Gastrocnemius medialis (tissue), 4 donors: ENCODE measurements at regions not wholly inside any gene's neighbourhood (a gene's known extent, or its start where the extent isn't known, plus 50 kb on each side); places are given as distances from the start of the nearest gene placed in this dataset.

Source experiments
- ATAC-seq, 2 donors: fragments of 150-250 bp; one replicate each; pipeline ENCODE4 v1.9.1; 2016
- DNase-seq, 2 donors: peaks; one replicate each; pipeline ENCODE4 v3.0.0-alpha.2; 2019
- H3K27ac ChIP-seq, 4 donors: fragments of 200-600 bp; sonication (generic); 1 replicate in 1 of 4; 2 replicates in 3 of 4; pipeline ENCODE4 v1.5.1; 2016 to 2018; ENCODE audit warnings: mild to moderate bottlenecking in 2 of 4, moderate library complexity in 1 of 4
- H3K27me3 ChIP-seq, 3 donors: fragments of 200-600 bp; sonication (generic) in 2 of 3; 1 replicate in 1 of 3; 2 replicates in 2 of 3; pipeline versions ENCODE4 v1.5.1 to v1.6.0; 2016 to 2019; ENCODE audit warnings: mild to moderate bottlenecking in 1 of 3, moderate library complexity in 1 of 3
- H3K36me3 ChIP-seq, 2 donors: fragments of 200-600 bp; sonication (generic) in 1 of 2; one replicate each; pipeline ENCODE4 v1.5.1; 2017 to 2018
- H3K4me1 ChIP-seq, 2 donors: fragments of 200-600 bp; sonication (generic) in 1 of 2; one replicate each; pipeline ENCODE4 v1.5.1; 2016 to 2017; ENCODE audit warnings: mild to moderate bottlenecking in 2 of 2
- H3K4me3 ChIP-seq, 4 donors: fragments of 200-600 bp; sonication (generic) in 3 of 4; 1 replicate in 1 of 4; 2 replicates in 3 of 4; pipeline ENCODE4 v1.5.1; 2016 to 2019; ENCODE audit warnings: mild to moderate bottlenecking in 2 of 4
- H3K9me3 ChIP-seq, 3 donors: fragments of 200-600 bp; sonication (generic) in 2 of 3; 1 replicate in 1 of 3; 2 replicates in 2 of 3; pipeline ENCODE4 v1.5.1; 2016 to 2019
- POLR2A ChIP-seq, 2 donors: fragments of 450-650 bp; IDR thresholded peaks; one replicate each; pipeline ENCODE4 v1.6.1; 2017; ENCODE audit warnings: antibody characterized with exemption in 2 of 2, mild to moderate bottlenecking in 2 of 2, moderate library complexity in 2 of 2
- in situ Hi-C, 4 donors: fragments of 200-750 bp; cut with MboI; loops; one replicate each; pipeline versions ENCODE4 v1.15.0 to v1.8.0; 2017; ENCODE audit warnings: low sequenced_read_pairs in 4 of 4
- intact Hi-C: fragments of 100-400 bp; cut with DNase I; formaldehyde crosslinking; loops from one replicate; pipeline ENCODE4 v1.15.1; 2023; ENCODE audit warnings: low total_unique reads
- TF ChIP-seq, protein P1 (sequence below), 5 experiments: fragments of 450-650 bp in 3 of 5; fragments of 200-600 bp in 2 of 5; sonication (generic) in 2 of 5; IDR thresholded peaks in 4 of 5; conservative IDR thresholded peaks in 1 of 5; 1 replicate in 4 of 5; 2 replicates in 1 of 5; pipeline ENCODE4 v1.5.1; 2016 to 2019; ENCODE audit warnings: antibody characterized with exemption in 5 of 5, mild to moderate bottlenecking in 3 of 5, moderate library complexity in 3 of 5

DNA sequence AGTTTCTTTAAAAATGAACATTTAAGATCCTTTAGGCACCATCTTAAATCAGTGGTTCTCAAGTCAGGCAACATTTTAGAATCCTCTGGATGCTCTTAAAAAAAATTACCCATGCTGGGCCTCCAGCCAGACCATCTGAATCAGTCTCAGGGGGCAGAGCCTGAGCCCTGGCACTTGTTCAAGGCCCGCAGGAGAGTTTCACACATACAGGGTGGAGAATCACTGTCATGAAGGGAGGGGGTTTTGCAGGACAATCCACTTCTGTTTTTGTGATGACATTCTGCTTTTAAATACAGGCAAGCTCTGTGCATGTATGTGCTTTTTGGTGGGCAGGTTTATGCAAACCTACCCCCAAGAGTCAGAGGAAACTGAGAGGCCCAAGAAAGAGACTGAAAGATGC is 268.6 kb downstream of the SEC23IP start:
- TF ChIP-seq, protein P1, sequence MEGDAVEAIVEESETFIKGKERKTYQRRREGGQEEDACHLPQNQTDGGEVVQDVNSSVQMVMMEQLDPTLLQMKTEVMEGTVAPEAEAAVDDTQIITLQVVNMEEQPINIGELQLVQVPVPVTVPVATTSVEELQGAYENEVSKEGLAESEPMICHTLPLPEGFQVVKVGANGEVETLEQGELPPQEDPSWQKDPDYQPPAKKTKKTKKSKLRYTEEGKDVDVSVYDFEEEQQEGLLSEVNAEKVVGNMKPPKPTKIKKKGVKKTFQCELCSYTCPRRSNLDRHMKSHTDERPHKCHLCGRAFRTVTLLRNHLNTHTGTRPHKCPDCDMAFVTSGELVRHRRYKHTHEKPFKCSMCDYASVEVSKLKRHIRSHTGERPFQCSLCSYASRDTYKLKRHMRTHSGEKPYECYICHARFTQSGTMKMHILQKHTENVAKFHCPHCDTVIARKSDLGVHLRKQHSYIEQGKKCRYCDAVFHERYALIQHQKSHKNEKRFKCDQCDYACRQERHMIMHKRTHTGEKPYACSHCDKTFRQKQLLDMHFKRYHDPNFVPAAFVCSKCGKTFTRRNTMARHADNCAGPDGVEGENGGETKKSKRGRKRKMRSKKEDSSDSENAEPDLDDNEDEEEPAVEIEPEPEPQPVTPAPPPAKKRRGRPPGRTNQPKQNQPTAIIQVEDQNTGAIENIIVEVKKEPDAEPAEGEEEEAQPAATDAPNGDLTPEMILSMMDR (IDR thresholded peaks at IDR 0.05 in 4 of 5, conservative IDR thresholded peaks at IDR 0.05 in 1 of 5) = no peak
- no peaks in the 10 kb centered on the region for H3K27me3 ChIP-seq
- DNase-seq (no peak), ATAC-seq (no peak)
- H3K9me3 ChIP-seq = no peaks in the 10 kb centered on the region
- intact Hi-C loops (no loop called here), in situ Hi-C loops (no loop called here)
- no peaks in the 10 kb centered on the region for H3K4me1 ChIP-seq
- no peaks in the 10 kb centered on the region for H3K36me3 ChIP-seq
- H3K27ac ChIP-seq = no peak overlapping the region
- H3K4me3 ChIP-seq = no peak overlapping the region

DNA sequence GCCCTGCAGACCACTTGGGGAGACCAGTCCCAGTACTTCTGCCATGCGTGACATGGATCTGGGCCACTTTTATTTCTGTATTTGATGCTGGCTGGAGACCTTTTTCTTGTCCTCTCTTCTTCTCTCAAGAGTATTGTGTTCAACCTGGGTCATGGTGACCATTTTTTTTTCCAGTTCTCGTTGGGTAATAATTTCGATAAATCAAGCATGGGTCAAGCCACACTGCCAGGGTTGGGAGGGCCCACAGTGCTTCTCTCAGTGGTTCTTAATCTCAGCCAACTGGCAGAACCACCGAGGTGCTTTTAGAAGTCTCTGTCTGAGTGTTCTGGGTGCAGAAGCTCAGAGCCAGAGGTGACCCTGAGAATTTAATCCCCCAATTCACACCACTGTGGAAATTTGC is 269.9 kb downstream of the SEC23IP start:
- no peak for ATAC-seq
- intact Hi-C loops = no loop called here
- H3K9me3 ChIP-seq = no peaks in the 10 kb centered on the region
- no peak for DNase-seq
- H3K27me3 ChIP-seq = no peaks in the 10 kb centered on the region
- in situ Hi-C loops = no loop called here
- no peaks in the 10 kb centered on the region for H3K4me1 ChIP-seq
- H3K4me3 ChIP-seq = no peak overlapping the region
- TF ChIP-seq, protein P1 (IDR thresholded peaks at IDR 0.05 in 4 of 5, conservative IDR thresholded peaks at IDR 0.05 in 1 of 5) = no peak
- TF ChIP-seq POLR2A (IDR thresholded peaks at IDR 0.05) = no peak
- H3K36me3 ChIP-seq = no peaks in the 10 kb centered on the region
- H3K27ac ChIP-seq = no peak overlapping the region

DNA sequence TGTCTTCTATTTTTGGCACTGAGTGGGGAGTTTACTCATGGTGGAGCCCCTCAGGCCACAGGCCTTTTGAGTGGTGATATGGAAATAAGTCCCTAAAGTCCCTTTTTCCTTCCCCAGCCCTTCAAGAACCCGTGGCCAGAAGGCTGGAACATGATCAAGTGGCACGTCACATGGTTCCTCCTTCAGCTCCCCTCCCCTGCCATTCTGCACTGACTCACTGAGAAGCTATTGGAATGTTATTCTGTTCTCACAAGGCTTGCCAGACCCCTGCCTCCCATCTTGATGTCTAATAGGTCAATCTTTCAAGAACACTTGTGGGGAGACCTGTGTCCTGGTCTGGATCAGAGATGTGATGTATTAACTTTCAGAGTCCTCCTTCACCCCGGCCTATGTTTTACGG is 279.8 kb downstream of the SEC23IP start:
- TF ChIP-seq POLR2A (IDR thresholded peaks at IDR 0.05) = no peak
- TF ChIP-seq, protein P1 (IDR thresholded peaks at IDR 0.05 in 4 of 5, conservative IDR thresholded peaks at IDR 0.05 in 1 of 5) = no peak
- Histone ChIP-seq H3K4me3 (no peak overlapping the region), H3K36me3 (no peaks in the 10 kb centered on the region), H3K4me1 (no peaks in the 10 kb centered on the region), H3K27ac (no peak overlapping the region), H3K27me3 (no peaks in the 10 kb centered on the region), H3K9me3 (no peaks in the 10 kb centered on the region)
- intact Hi-C loops = no loop called here
- in situ Hi-C loops = no loop called here
- ATAC-seq (no peak), DNase-seq (no peak)

DNA sequence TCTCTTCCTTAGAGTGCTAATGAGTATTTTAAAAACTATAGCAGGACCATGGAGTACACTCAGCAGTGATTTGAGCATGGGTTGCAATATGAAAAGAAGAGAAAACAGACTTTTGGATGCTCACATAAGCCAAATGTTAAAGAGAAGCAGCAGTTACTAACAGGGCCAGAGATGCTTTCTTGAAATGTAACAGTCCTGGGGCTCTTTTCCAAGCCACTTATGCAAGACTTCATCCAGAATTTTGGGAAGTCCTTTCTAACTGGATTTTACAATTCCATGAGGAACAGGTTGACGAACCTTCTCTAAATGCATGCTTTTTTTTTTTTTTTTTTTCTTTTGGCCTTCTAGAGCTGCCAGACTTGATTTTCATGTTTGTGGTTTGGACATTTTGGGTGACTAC is 282.0 kb downstream of the SEC23IP start:
- intact Hi-C loops = no loop called here
- no peaks in the 10 kb centered on the region for H3K9me3 ChIP-seq
- no peak for ATAC-seq

DNA sequence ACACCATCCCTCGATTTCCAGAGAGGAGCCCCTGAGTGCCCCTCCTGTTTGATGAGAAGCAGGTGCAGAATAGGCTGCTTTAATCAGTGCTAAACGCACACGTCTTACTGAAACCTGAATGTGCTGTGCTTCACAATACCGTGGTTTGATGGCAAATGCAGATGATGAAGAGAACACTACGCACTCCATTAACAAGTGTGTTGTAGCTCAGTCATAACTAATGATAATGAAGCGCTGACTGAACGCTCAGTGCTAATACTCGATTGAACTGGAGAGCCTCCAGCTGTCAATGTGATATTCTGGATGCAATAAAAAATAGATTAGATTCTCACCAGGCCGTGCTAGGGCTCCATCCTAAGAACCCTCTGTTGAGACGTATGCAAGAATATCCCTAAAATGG is 279.7 kb upstream of the PLPP4 start:
- in situ Hi-C loops = no loop called here
- H3K27me3 ChIP-seq = no peaks in the 10 kb centered on the region
- intact Hi-C loops = no loop called here
- no peak for TF ChIP-seq POLR2A (IDR thresholded peaks at IDR 0.05)
- TF ChIP-seq, protein P1 (IDR thresholded peaks at IDR 0.05 in 4 of 5, conservative IDR thresholded peaks at IDR 0.05 in 1 of 5) = no peak
- H3K27ac ChIP-seq = no peak overlapping the region
- H3K4me1 ChIP-seq = no peaks in the 10 kb centered on the region
- no peak overlapping the region for H3K4me3 ChIP-seq
- DNase-seq = no peak
- no peaks in the 10 kb centered on the region for H3K9me3 ChIP-seq
- no peaks in the 10 kb centered on the region for H3K36me3 ChIP-seq
- ATAC-seq = no peak

More for the DNA sequence above, 282.0 kb downstream of the SEC23IP start:
- Histone ChIP-seq H3K4me1 (no peaks in the 10 kb centered on the region), H3K27ac (no peak overlapping the region), H3K36me3 (no peaks in the 10 kb centered on the region), H3K4me3 (no peak overlapping the region), H3K27me3 (no peaks in the 10 kb centered on the region)
- in situ Hi-C loops = no loop called here
- DNase-seq = no peak
- TF ChIP-seq, protein P1 (IDR thresholded peaks at IDR 0.05 in 4 of 5, conservative IDR thresholded peaks at IDR 0.05 in 1 of 5) = no peak
- no peak for TF ChIP-seq POLR2A (IDR thresholded peaks at IDR 0.05)
